ENCODE measurements at regions not wholly inside any gene's neighbourhood (a gene's known extent, or its start where the extent isn't known, plus 50 kb on each side); places are given as distances from the start of the nearest gene placed in this dataset.
A peak's percentile ranks its signal among the peaks of the same experiment; 100 is the strongest.

GRCh38 chr3:159856590-159857104 is 132.0 kb upstream of the IL12A start:
- DNase-seq: no peak

- no peak for DNase-seq
These were observed 130.8 kb upstream of the IL12A start for GRCh38 chr3:159857840-159858239.

GRCh38 chr3:159858650-159859049 is 130.0 kb upstream of the IL12A start:
- no peak for DNase-seq

- peak; percentile 86 for DNase-seq
These were observed 129.2 kb upstream of the IL12A start for GRCh38 chr3:159859424-159859823.

- DNase-seq: no peak
These were observed 128.8 kb upstream of the IL12A start for GRCh38 chr3:159859836-159860235.

- no peak for DNase-seq
These were observed 128.1 kb upstream of the IL12A start for GRCh38 chr3:159860269-159861116.

GRCh38 chr3:159861369-159861987 is 127.2 kb upstream of the IL12A start:
- no peak for DNase-seq

- DNase-seq: no peak
These were observed 123.5 kb upstream of the IL12A start for GRCh38 chr3:159865041-159865579.

GRCh38 chr3:159866201-159866746 is 122.4 kb upstream of the IL12A start:
- peak; percentile 62 for DNase-seq

GRCh38 chr3:159867372-159867771 is 121.3 kb upstream of the IL12A start:
- no peak for DNase-seq

GRCh38 chr3:159870723-159871122 is 117.9 kb upstream of the IL12A start:
- DNase-seq: no peak

- DNase-seq: peak; percentile 44
These were observed 116.1 kb upstream of the IL12A start for GRCh38 chr3:159872374-159873109.

- no peak for DNase-seq
These were observed 113.5 kb upstream of the IL12A start for GRCh38 chr3:159875116-159875515.

- no peak for DNase-seq
These were observed 110.7 kb upstream of the IL12A start for GRCh38 chr3:159877924-159878323.

GRCh38 chr3:159879146-159879545 is 109.5 kb upstream of the IL12A start:
- DNase-seq: no peak

- DNase-seq: no peak
These were observed 109.0 kb upstream of the IL12A start for GRCh38 chr3:159879598-159879997.

GRCh38 chr3:159881208-159881607 is 107.4 kb upstream of the IL12A start:
- DNase-seq: no peak

GRCh38 chr3:159881828-159882309 is 106.8 kb upstream of the IL12A start:
- peak; percentile 10 for DNase-seq

- no peak for DNase-seq
These were observed 106.3 kb upstream of the IL12A start for GRCh38 chr3:159882367-159882766.

GRCh38 chr3:159882790-159883779 is 105.5 kb upstream of the IL12A start:
- no peak for DNase-seq

- DNase-seq: no peak
These were observed 103.8 kb upstream of the IL12A start for GRCh38 chr3:159884661-159885402.
